HUES48 (cell line): ENCODE measurements at regions not wholly inside any gene's neighbourhood (a gene's known extent, or its start where the extent isn't known, plus 50 kb on each side); places are given as distances from the start of the nearest gene placed in this dataset.
"Not testable (repeated sequence)": the region's sequence is repeated elsewhere in the genome, so short reads cannot be mapped to it uniquely, and the experiment has no call there.

Experiments used
- H3K27ac ChIP-seq: one replicate; pipeline ENCODE4 v1.7.0; 2013; ENCODE audit warnings: low read depth, low read length, inconsistent platforms
- H3K27me3 ChIP-seq: 2 replicates; pipeline ENCODE4 v1.6.1; 2013; ENCODE audit warnings: mild to moderate bottlenecking, low read length; ENCODE audit not compliant: control insufficient read depth, insufficient read depth
- H3K36me3 ChIP-seq: 2 replicates; pipeline ENCODE4 v1.6.1; 2013; ENCODE audit warnings: low read length; ENCODE audit not compliant: control insufficient read depth, insufficient read depth
- H3K4me1 ChIP-seq: 2 replicates; pipeline ENCODE4 v1.6.1; 2013; ENCODE audit warnings: mild to moderate bottlenecking, low read length; ENCODE audit not compliant: control insufficient read depth, insufficient read depth
- H3K4me3 ChIP-seq: 2 replicates; pipeline ENCODE4 v1.5.1; 2013; ENCODE audit warnings: mild to moderate bottlenecking, low read depth, low read length
- H3K9ac ChIP-seq: 2 replicates; pipeline ENCODE4 v1.6.1; 2013; ENCODE audit warnings: mild to moderate bottlenecking, low read depth, low read length, moderate library complexity
- H3K9me3 ChIP-seq: 2 replicates; pipeline ENCODE4 v1.6.1; 2013; ENCODE audit warnings: low read length; ENCODE audit not compliant: control insufficient read depth, insufficient read depth

- no peak overlapping the region for H3K4me3 ChIP-seq
- H3K4me1 ChIP-seq: no peaks in the 10 kb centered on the region
- no peaks in the 10 kb centered on the region for H3K36me3 ChIP-seq
- H3K27me3 ChIP-seq: no peaks in the 10 kb centered on the region
- 0 out of 2 replicates have a peak, but pooled peaks cover 3% of the 10 kb centered on the region for H3K9me3 ChIP-seq
- H3K27ac ChIP-seq: no peak overlapping the region
- no peak overlapping the region for H3K9ac ChIP-seq
These were observed 80.4 kb upstream of the RAP1B start for GRCh38 chr12:68530299-68530698.

DNA sequence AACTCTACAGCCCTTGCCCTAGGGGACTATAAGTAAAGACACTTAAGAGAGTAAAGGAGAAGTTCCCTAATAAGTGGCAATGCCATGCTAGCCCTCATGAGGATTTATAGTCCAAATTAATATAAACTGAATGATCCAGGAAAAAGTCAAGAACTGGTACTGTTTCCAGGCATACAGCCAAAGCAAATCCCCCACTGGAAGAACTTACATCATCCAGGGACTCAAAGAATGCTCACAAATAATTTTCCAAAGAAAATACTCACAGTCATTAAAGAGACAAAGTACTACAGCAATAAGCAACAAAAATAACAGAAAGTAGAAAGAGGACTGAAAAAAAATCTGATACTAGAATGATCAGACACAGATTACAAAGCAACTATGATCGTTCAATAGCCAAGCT is 79.7 kb upstream of the RAP1B start:
- no peaks in the 10 kb centered on the region for H3K27me3 ChIP-seq
- no peaks in the 10 kb centered on the region for H3K9me3 ChIP-seq
- no peaks in the 10 kb centered on the region for H3K36me3 ChIP-seq
- no peaks in the 10 kb centered on the region for H3K4me1 ChIP-seq
- H3K27ac ChIP-seq: no peak overlapping the region
- H3K9ac ChIP-seq: no peak overlapping the region
- no peak overlapping the region for H3K4me3 ChIP-seq

- Histone ChIP-seq H3K36me3 (no peaks in the 10 kb centered on the region), H3K9me3 (no peaks in the 10 kb centered on the region), H3K27me3 (no peaks in the 10 kb centered on the region), H3K4me3 (no peak overlapping the region), H3K9ac (no peak overlapping the region), H3K27ac (no peak overlapping the region), H3K4me1 (peaks cover 4% of the 10 kb centered on the region; the same call in 1 of the 2 replicates)
These were observed 78.4 kb upstream of the RAP1B start for GRCh38 chr12:68532204-68532886.

GRCh38 chr12:68532887-68533248 is 77.8 kb upstream of the RAP1B start:
- Histone ChIP-seq H3K27me3 (no peaks in the 10 kb centered on the region), H3K4me1 (peaks cover 5% of the 10 kb centered on the region; the same call in 1 of the 2 replicates), H3K27ac (no peak overlapping the region), H3K36me3 (no peaks in the 10 kb centered on the region), H3K4me3 (no peak overlapping the region), H3K9ac (no peak overlapping the region), H3K9me3 (no peaks in the 10 kb centered on the region)

- H3K4me1 ChIP-seq: peaks cover 12% of the 10 kb centered on the region
- H3K27me3 ChIP-seq: no peaks in the 10 kb centered on the region
- no peak overlapping the region for H3K4me3 ChIP-seq
- H3K36me3 ChIP-seq: no peaks in the 10 kb centered on the region
- no peak overlapping the region for H3K27ac ChIP-seq
- no peak overlapping the region for H3K9ac ChIP-seq
- H3K9me3 ChIP-seq: no peaks in the 10 kb centered on the region
These were observed 76.6 kb upstream of the RAP1B start for GRCh38 chr12:68534108-68534507.

- Histone ChIP-seq H3K9ac (no peak overlapping the region), H3K9me3 (peaks cover 8% of the 10 kb centered on the region; the same call in 1 of the 2 replicates), H3K27ac (no peak overlapping the region), H3K4me3 (no peak overlapping the region), H3K36me3 (no peaks in the 10 kb centered on the region), H3K4me1 (peaks cover 20% of the 10 kb centered on the region), H3K27me3 (no peaks in the 10 kb centered on the region)
These were observed 73.7 kb upstream of the RAP1B start for GRCh38 chr12:68536885-68537485.

GRCh38 chr12:68537571-68537970 is 73.1 kb upstream of the RAP1B start:
- Histone ChIP-seq H3K27ac (no peak overlapping the region), H3K36me3 (no peaks in the 10 kb centered on the region), H3K4me1 (peaks cover 20% of the 10 kb centered on the region), H3K9ac (no peak overlapping the region), H3K9me3 (peaks cover 8% of the 10 kb centered on the region; the same call in 1 of the 2 replicates), H3K27me3 (no peaks in the 10 kb centered on the region), H3K4me3 (no peak overlapping the region)

- Histone ChIP-seq H3K4me1 (peaks cover 20% of the 10 kb centered on the region), H3K9ac (peak overlapping the region; percentile 74), H3K9me3 (peaks cover 8% of the 10 kb centered on the region; the same call in 1 of the 2 replicates), H3K36me3 (no peaks in the 10 kb centered on the region), H3K4me3 (peak overlapping the region; percentile 26; the same call in 1 of the 2 replicates), H3K27ac (peak overlapping the region; percentile 96), H3K27me3 (no peaks in the 10 kb centered on the region)
These were observed 71.7 kb upstream of the RAP1B start for GRCh38 chr12:68538726-68539614.

DNA sequence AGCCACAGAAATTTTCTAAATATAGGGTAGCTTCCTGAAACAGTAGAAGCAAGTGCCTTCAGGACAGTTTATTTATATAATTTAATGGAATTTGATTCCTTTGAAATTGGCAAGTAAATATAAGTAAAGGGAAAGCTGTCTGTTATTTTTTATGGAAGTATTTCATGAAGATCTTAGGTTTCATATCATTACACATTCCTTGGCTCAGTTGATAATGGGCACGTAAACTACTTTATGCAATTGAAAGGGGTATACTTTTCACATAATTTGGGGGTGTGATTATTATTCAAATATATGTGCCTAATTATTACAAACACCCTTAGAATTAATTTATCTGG is 71.1 kb upstream of the RAP1B start:
- Histone ChIP-seq H3K9ac (no peak overlapping the region; the same call in 1 of the 2 replicates), H3K27me3 (no peaks in the 10 kb centered on the region), H3K36me3 (no peaks in the 10 kb centered on the region), H3K27ac (peak overlapping the region; percentile 96), H3K4me1 (peaks cover 20% of the 10 kb centered on the region), H3K9me3 (peaks cover 8% of the 10 kb centered on the region; the same call in 1 of the 2 replicates), H3K4me3 (no peak overlapping the region)

DNA sequence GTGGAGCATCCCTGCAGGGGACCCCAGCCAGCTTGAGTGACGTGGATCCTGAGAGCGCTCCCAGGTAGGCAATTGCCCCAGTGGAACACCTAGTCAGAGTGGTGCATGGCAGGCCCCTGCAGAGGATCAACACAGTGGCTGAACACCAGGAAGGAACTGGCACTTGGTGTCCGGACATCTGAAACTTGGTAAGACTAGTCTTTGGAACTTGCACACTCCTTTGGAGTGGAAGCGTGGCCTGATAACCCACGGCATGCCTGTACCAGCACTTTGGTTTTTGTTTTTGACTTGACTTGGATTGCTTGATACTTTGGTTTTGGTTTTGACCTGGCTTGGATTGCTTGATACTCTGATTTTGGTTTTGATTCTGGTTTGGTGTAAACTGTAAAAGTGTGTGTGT is 69.9 kb upstream of the RAP1B start:
- H3K9me3 ChIP-seq, H3K27me3 ChIP-seq, H3K4me3 ChIP-seq, H3K9ac ChIP-seq, H3K36me3 ChIP-seq, H3K27ac ChIP-seq: not testable (repeated sequence)
- H3K4me1 ChIP-seq: peaks cover 20% of the 10 kb centered on the region

DNA sequence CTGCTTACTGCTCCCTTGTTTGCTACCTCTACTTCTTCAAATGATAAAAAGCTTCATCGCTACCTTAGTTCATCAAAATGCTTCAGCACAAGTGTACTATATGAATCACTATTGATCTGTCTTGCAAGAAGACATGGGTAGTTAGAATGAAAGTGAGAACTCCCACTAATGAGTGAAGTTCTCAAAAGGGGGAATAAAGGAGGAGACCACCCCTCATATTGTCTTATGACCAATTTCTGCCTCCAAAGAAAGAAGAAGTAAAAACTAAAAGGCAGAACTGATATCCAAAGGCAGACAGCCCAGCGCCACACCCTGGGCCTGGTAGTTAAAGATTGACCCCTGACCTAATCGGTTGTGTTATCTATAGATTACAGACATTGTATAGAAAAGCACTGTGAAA is 63.4 kb upstream of the RAP1B start:
- H3K4me1 ChIP-seq, H3K27ac ChIP-seq, H3K4me3 ChIP-seq, H3K27me3 ChIP-seq, H3K36me3 ChIP-seq, H3K9ac ChIP-seq: not testable (repeated sequence)
- H3K9me3 ChIP-seq: peaks cover 10% of the 10 kb centered on the region
